C4-2B (cell line): ENCODE measurements at regions not wholly inside any gene's neighbourhood (a gene's known extent, or its start where the extent isn't known, plus 50 kb on each side); places are given as distances from the start of the nearest gene placed in this dataset.

Experiments used
- CTCF ChIP-seq: fragments of 450-650 bp; conservative IDR thresholded peaks from 2 replicates; pipeline ENCODE4 v1.5.1; 2017; ENCODE audit warnings: mild to moderate bottlenecking
- ZFX ChIP-seq: fragments of 450-650 bp; IDR thresholded peaks from 2 replicates; pipeline ENCODE4 v1.6.1; 2017

- no peak for TF ChIP-seq CTCF
- TF ChIP-seq ZFX = no peak
Measured at GRCh38 chr21:32162727-32163320, 116.0 kb downstream of the MIS18A start.
